Esophagus (tissue), 2 donors: ENCODE measurements at regions not wholly inside any gene's neighbourhood (a gene's known extent, or its start where the extent isn't known, plus 50 kb on each side); places are given as distances from the start of the nearest gene placed in this dataset.

Experiments
- H3K27ac ChIP-seq, 2 donors: one replicate each; pipeline ENCODE4 v1.5.1; 2013; ENCODE audit warnings: low read depth in 2 of 2, mild to moderate bottlenecking in 2 of 2, inconsistent platforms in 1 of 2, low read length in 1 of 2, moderate library complexity in 1 of 2
- H3K27me3 ChIP-seq, 2 donors: one replicate each; pipeline ENCODE4 v1.6.1; 2013; ENCODE audit warnings: low read length in 2 of 2, control low read depth in 1 of 2, mild to moderate bottlenecking in 1 of 2; ENCODE audit not compliant: insufficient read depth in 2 of 2, control insufficient read depth in 1 of 2
- H3K36me3 ChIP-seq, 2 donors: one replicate each; pipeline ENCODE4 v1.6.1; 2013; ENCODE audit warnings: low read length in 1 of 2; ENCODE audit not compliant: control insufficient read depth in 2 of 2, insufficient read depth in 2 of 2
- H3K4me1 ChIP-seq, 2 donors: one replicate each; pipeline ENCODE4 v1.6.1; 2013; ENCODE audit warnings: low read length in 1 of 2; ENCODE audit not compliant: control insufficient read depth in 2 of 2, insufficient read depth in 2 of 2
- H3K4me3 ChIP-seq, 2 donors: one replicate each; pipeline ENCODE4 v1.5.1; 2013; ENCODE audit warnings: low read length in 2 of 2, mild to moderate bottlenecking in 2 of 2, low read depth in 1 of 2, moderate library complexity in 1 of 2
- H3K9me3 ChIP-seq, 2 donors: one replicate each; pipeline ENCODE4 v1.6.1; 2013; ENCODE audit warnings: mild to moderate bottlenecking in 2 of 2, low read depth in 1 of 2, low read length in 1 of 2, moderate library complexity in 1 of 2; ENCODE audit not compliant: control insufficient read depth in 2 of 2, insufficient read depth in 1 of 2
- WGBS, 2 donors: extraction: QIAGEN DNeasy Blood & Tissue Kit; methylation state at CpG; one replicate each; pipeline ENCODE4 v1.1.7; 2013; 5-methylcytosine and 5-hydroxymethylcytosine counted together
- donor health status: healthy with polysubstance abuse.
- donor health status: Bipolar disorder and iron deficiency.

DNA sequence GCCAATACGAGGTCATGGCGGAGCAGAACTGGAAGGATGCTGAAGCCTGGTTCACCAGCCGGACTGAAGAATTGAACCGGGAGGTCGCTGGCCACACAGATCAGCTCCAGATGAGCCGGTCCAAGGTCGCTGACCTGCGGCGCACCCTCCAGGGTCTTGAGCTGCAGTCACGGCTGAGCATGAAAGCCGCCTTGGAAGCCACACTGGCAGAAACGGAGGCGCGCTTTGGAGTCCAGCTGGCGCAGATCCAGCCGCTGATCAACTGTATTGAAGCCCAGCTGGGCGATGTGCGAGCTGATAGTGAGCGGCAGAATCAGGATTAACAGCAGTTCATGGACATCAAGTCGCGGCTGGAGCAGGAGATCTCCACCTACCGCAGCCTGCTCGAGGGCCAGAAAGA is 296.9 kb downstream of the OGFRL1 start:
- no peak overlapping the region for H3K4me3 ChIP-seq
- H3K9me3 ChIP-seq: peaks cover 7 to 16% of the 10 kb centered on the region in 2 donors
- H3K4me1 ChIP-seq: no peaks in the 10 kb centered on the region
- no peaks in the 10 kb centered on the region for H3K36me3 ChIP-seq
- no peaks in the 10 kb centered on the region for H3K27me3 ChIP-seq
- 96 to 98% methylated on average over 23 of the region's 23 CpGs for WGBS, 2 donors
- H3K27ac ChIP-seq: no peak overlapping the region

- H3K4me1 ChIP-seq: no peaks in the 10 kb centered on the region
- no peaks in the 10 kb centered on the region for H3K27me3 ChIP-seq
- no peaks in the 10 kb centered on the region for H3K36me3 ChIP-seq
- H3K27ac ChIP-seq: no peak overlapping the region
- H3K9me3 ChIP-seq: peaks cover 7 to 16% of the 10 kb centered on the region in 2 donors
- 40 to 51% methylated on average over 28 of the region's 28 CpGs for WGBS, 2 donors
- H3K4me3 ChIP-seq: no peak overlapping the region
Observed at GRCh38 chr6:71588490-71588889, 297.9 kb upstream of the RIMS1 start.

GRCh38 chr6:71589254-71589653 is 297.1 kb upstream of the RIMS1 start:
- 76 to 79% methylated on average over 5 of the region's 5 CpGs for WGBS, 2 donors
- Histone ChIP-seq H3K27ac (no peak overlapping the region), H3K9me3 (peaks cover 7 to 16% of the 10 kb centered on the region in 2 donors), H3K4me3 (no peak overlapping the region), H3K4me1 (no peaks in the 10 kb centered on the region), H3K36me3 (no peaks in the 10 kb centered on the region), H3K27me3 (no peaks in the 10 kb centered on the region)

GRCh38 chr6:71592643-71593042 is 293.7 kb upstream of the RIMS1 start:
- H3K36me3 ChIP-seq: no peaks in the 10 kb centered on the region
- H3K9me3 ChIP-seq: peaks cover 0 to 4% of the 10 kb centered on the region in 2 donors
- no peak overlapping the region for H3K27ac ChIP-seq
- H3K27me3 ChIP-seq: no peaks in the 10 kb centered on the region
- no peaks in the 10 kb centered on the region for H3K4me1 ChIP-seq
- no peak overlapping the region for H3K4me3 ChIP-seq

DNA sequence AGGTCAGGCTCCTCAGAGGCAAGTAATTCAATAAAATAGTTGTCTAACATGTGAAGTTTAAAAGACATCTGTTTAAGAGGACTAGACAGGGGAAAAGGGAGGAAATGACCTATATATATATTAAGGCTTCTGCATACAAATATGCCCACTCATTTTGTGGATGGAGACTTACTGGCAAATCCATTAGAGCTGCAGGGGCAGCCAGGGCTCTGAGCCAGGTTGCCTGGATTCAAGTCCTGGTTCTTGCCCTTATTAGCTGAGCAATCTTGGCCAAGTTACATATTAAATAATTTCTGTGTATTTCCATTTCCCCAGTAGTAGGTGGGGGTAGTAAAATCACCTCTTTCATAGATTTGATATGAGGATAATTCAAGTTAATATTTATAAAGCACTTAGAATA is 287.0 kb upstream of the RIMS1 start:
- H3K27ac ChIP-seq: no peak overlapping the region
- no peaks in the 10 kb centered on the region for H3K27me3 ChIP-seq
- no peaks in the 10 kb centered on the region for H3K9me3 ChIP-seq
- H3K36me3 ChIP-seq: no peaks in the 10 kb centered on the region
- no peaks in the 10 kb centered on the region for H3K4me1 ChIP-seq
- no peak overlapping the region for H3K4me3 ChIP-seq

GRCh38 chr6:71602385-71603007 is 283.9 kb upstream of the RIMS1 start:
- Histone ChIP-seq H3K27me3 (peaks cover 0 to 2% of the 10 kb centered on the region in 2 donors), H3K9me3 (peaks cover 0 to 2% of the 10 kb centered on the region in 2 donors), H3K36me3 (no peaks in the 10 kb centered on the region), H3K4me1 (no peaks in the 10 kb centered on the region), H3K4me3 (no peak overlapping the region), H3K27ac (no peak overlapping the region)
- 47 to 49% methylated on average over 2 of the region's 2 CpGs for WGBS, 2 donors

DNA sequence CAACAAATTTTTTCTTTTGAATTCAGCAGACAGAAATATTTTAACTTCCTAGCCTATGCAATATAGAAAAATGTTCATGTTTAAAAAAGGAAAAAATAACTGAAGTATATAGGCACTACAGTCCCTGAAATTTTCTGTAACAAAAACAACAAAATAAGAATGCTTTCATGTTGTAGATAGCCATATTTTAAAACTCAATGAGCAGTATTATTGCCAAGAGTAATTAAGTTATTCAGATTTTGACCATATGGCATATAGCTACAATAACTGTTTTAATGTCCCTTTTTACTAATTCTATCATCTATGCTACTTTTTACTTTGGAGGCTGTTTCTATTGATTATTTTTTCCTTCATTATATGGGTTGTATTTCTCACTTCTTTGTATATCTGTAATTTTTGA is 283.3 kb upstream of the RIMS1 start:
- no peaks in the 10 kb centered on the region for H3K4me1 ChIP-seq
- no peak overlapping the region for H3K4me3 ChIP-seq
- H3K27ac ChIP-seq: no peak overlapping the region
- H3K36me3 ChIP-seq: no peaks in the 10 kb centered on the region
- peaks cover 0 to 2% of the 10 kb centered on the region in 2 donors for H3K9me3 ChIP-seq
- H3K27me3 ChIP-seq: peaks cover 0 to 2% of the 10 kb centered on the region in 2 donors

- H3K9me3 ChIP-seq: peaks cover 0 to 2% of the 10 kb centered on the region in 2 donors
- H3K27ac ChIP-seq: no peak overlapping the region
- H3K4me3 ChIP-seq: no peak overlapping the region
- no peaks in the 10 kb centered on the region for H3K4me1 ChIP-seq
- peaks cover 0 to 2% of the 10 kb centered on the region in 2 donors for H3K27me3 ChIP-seq
- 59 to 62% methylated on average over 1 of the region's 1 CpG for WGBS, 2 donors
- H3K36me3 ChIP-seq: no peaks in the 10 kb centered on the region
Observed at GRCh38 chr6:71608646-71609045, 277.7 kb upstream of the RIMS1 start.

DNA sequence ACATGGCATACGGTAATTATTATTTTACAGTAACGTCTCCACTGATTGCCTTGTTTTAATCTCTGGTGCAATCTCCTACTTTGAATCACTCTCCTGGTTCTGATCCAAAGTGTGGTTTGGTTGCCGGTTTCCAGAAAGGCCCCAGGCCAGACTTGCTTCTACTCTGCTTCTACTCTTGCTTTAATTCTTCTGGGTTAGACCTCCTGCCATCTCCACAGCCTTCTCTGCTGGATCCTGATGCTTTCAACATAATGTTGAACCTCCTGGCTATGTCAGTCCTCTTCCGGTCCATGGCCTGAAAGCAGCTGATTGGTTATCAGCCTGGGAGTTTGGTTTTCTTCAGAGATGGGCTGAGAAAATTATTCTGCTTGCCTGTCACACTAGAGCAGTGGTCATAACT is 266.5 kb upstream of the RIMS1 start:
- 55 to 65% methylated on average over 4 of the region's 4 CpGs for WGBS, 2 donors
- Histone ChIP-seq H3K9me3 (no peaks in the 10 kb centered on the region), H3K27me3 (no peaks in the 10 kb centered on the region), H3K4me1 (no peaks in the 10 kb centered on the region), H3K4me3 (no peak overlapping the region), H3K36me3 (no peaks in the 10 kb centered on the region), H3K27ac (no peak overlapping the region)

GRCh38 chr6:71621918-71622519 is 264.3 kb upstream of the RIMS1 start:
- WGBS, 2 donors: 64 to 69% methylated on average over 3 of the region's 3 CpGs

More at GRCh38 chr6:71621918-71622519, 264.3 kb upstream of the RIMS1 start:
- H3K27ac ChIP-seq: no peak overlapping the region
- H3K36me3 ChIP-seq: no peaks in the 10 kb centered on the region
- no peak overlapping the region for H3K4me3 ChIP-seq
- no peaks in the 10 kb centered on the region for H3K27me3 ChIP-seq
- H3K4me1 ChIP-seq: no peaks in the 10 kb centered on the region
- H3K9me3 ChIP-seq: no peaks in the 10 kb centered on the region
